SH-SY5Y (cell line): ENCODE measurements at regions not wholly inside any gene's neighbourhood (a gene's known extent, or its start where the extent isn't known, plus 50 kb on each side); places are given as distances from the start of the nearest gene placed in this dataset.

Experiments used
- GATA2 ChIP-seq: IDR thresholded peaks from 2 replicates; pipeline ENCODE4 v1.6.1; 2011; ENCODE audit warnings: mild to moderate bottlenecking, low read depth, low read length
- GATA3 ChIP-seq: IDR thresholded peaks from 2 replicates; pipeline ENCODE4 v1.6.1; 2011; ENCODE audit warnings: low read depth, mild to moderate bottlenecking, low read length, moderate library complexity

- TF ChIP-seq GATA2 (no peak), GATA3 (no peak)
These were observed 109.3 kb downstream of the CTTN start for GRCh38 chr11:70507466-70508230.
